ENCODE measurements at regions not wholly inside any gene's neighbourhood (a gene's known extent, or its start where the extent isn't known, plus 50 kb on each side); places are given as distances from the start of the nearest gene placed in this dataset.

GRCh38 chr4:142975618-142976017, 129.5 kb upstream of the INPP4B start:
- DNase-seq = no peak
- Mint-ChIP-seq H3K4me1 (peaks cover 2% of the 10 kb centered on the region), H3K27ac (no peak overlapping the region), H3K4me3 (no peak overlapping the region), H3K9me3 (peaks cover 0 to 2% (median 0%) of the 10 kb centered on the region in 7 donors), H3K36me3 (no peaks in the 10 kb centered on the region), H3K27me3 (ENCODE audit: low read depth in 3 of 3) (peaks cover 0 to 2% (median 0%) of the 10 kb centered on the region in 3 donors)
- H3K4me1 ChIP-seq (ENCODE audit: control insufficient read depth in 1 of 2, insufficient read depth in 2 of 2, low read length in 2 of 2) = no peaks in the 10 kb centered on the region
- intact Hi-C loops (cut with micrococcal nuclease) = no loop called here
- no peak overlapping the region for H3K4me3 ChIP-seq (replicated peaks in 1 of 3; ENCODE audit: low read depth in 2 of 3, low read length in 3 of 3)
- no peaks in the 10 kb centered on the region for H4K20me1 ChIP-seq (ENCODE audit: insufficient read depth, low read length)
- H3K27me3 ChIP-seq (ENCODE audit: control insufficient read depth in 2 of 2, insufficient read depth in 2 of 2, low read length in 2 of 2) = no peaks in the 10 kb centered on the region
- no peak overlapping the region for H3K4me2 ChIP-seq (replicated peaks; ENCODE audit: extremely low read depth, low read length, poor library complexity, severe bottlenecking)
- H3K9me3 ChIP-seq (replicated peaks in 1 of 2; ENCODE audit: control insufficient read depth in 1 of 2, insufficient read depth in 1 of 2, low read length in 2 of 2) = no peaks in the 10 kb centered on the region
- H3K79me2 ChIP-seq (ENCODE audit: insufficient read depth, low read length) = no peaks in the 10 kb centered on the region
- no peak overlapping the region for H3K27ac ChIP-seq (ENCODE audit: low read depth in 1 of 2, low read length in 2 of 2)
- H2AFZ ChIP-seq (ENCODE audit: insufficient read depth, low read depth, low read length, poor library complexity, severe bottlenecking) = no peak overlapping the region
- no peak for TF ChIP-seq CTCF (IDR thresholded peaks at IDR 0.05)
- no peak overlapping the region for H3K9ac ChIP-seq (ENCODE audit: insufficient read depth, low read length, poor library complexity, severe bottlenecking)
- H3K36me3 ChIP-seq (replicated peaks in 1 of 2; ENCODE audit: control insufficient read depth in 1 of 2, insufficient read depth in 2 of 2, low read length in 2 of 2) = no peaks in the 10 kb centered on the region
- no CpG with 5 or more reads among the region's 1 CpG for WGBS (ENCODE audit: insufficient coverage)

- no peaks in the 10 kb centered on the region for H3K4me1 ChIP-seq (ENCODE audit: control insufficient read depth in 1 of 2, insufficient read depth in 2 of 2, low read length in 2 of 2)
- no CpG with 5 or more reads among the region's 3 CpGs for WGBS (ENCODE audit: insufficient coverage)
- Mint-ChIP-seq H3K36me3 (no peaks in the 10 kb centered on the region), H3K27me3 (ENCODE audit: low read depth in 3 of 3) (no peaks in the 10 kb centered on the region), H3K27ac (no peak overlapping the region), H3K4me3 (no peak overlapping the region), H3K9me3 (peaks cover 0 to 2% (median 0%) of the 10 kb centered on the region in 7 donors), H3K4me1 (no peaks in the 10 kb centered on the region)
- no peak overlapping the region for H3K4me2 ChIP-seq (replicated peaks; ENCODE audit: extremely low read depth, low read length, poor library complexity, severe bottlenecking)
- H3K4me3 ChIP-seq (replicated peaks in 1 of 3; ENCODE audit: low read depth in 2 of 3, low read length in 3 of 3) = no peak overlapping the region
- no peak for TF ChIP-seq CTCF (IDR thresholded peaks at IDR 0.05)
- no peaks in the 10 kb centered on the region for H3K79me2 ChIP-seq (ENCODE audit: insufficient read depth, low read length)
- intact Hi-C loops (cut with micrococcal nuclease) = no loop called here
- H3K9me3 ChIP-seq (replicated peaks in 1 of 2; ENCODE audit: control insufficient read depth in 1 of 2, insufficient read depth in 1 of 2, low read length in 2 of 2) = no peaks in the 10 kb centered on the region
- H3K36me3 ChIP-seq (replicated peaks in 1 of 2; ENCODE audit: control insufficient read depth in 1 of 2, insufficient read depth in 2 of 2, low read length in 2 of 2) = no peaks in the 10 kb centered on the region
- H4K20me1 ChIP-seq (ENCODE audit: insufficient read depth, low read length) = no peaks in the 10 kb centered on the region
- DNase-seq = no peak
- no peak overlapping the region for H2AFZ ChIP-seq (ENCODE audit: insufficient read depth, low read depth, low read length, poor library complexity, severe bottlenecking)
- H3K27me3 ChIP-seq (ENCODE audit: control insufficient read depth in 2 of 2, insufficient read depth in 2 of 2, low read length in 2 of 2) = no peaks in the 10 kb centered on the region
- no peak overlapping the region for H3K9ac ChIP-seq (ENCODE audit: insufficient read depth, low read length, poor library complexity, severe bottlenecking)
- H3K27ac ChIP-seq (ENCODE audit: low read depth in 1 of 2, low read length in 2 of 2) = no peak overlapping the region
Measured at GRCh38 chr4:142976482-142976881, 130.4 kb upstream of the INPP4B start.
